NCI-H2081 treated with DMSO at 0.1 percent for 48 hours (cell line): ENCODE measurements at regions not wholly inside any gene's neighbourhood (a gene's known extent, or its start where the extent isn't known, plus 50 kb on each side); places are given as distances from the start of the nearest gene placed in this dataset.

Source experiments
- DNase-seq: peaks from one replicate; lab custom pipeline; 2025; lab: John Stamatoyannopoulos, UW

- DNase-seq: no peak
Observed at GRCh38 chr4:14564281-14564680, 438.0 kb upstream of the CPEB2 start.

DNA sequence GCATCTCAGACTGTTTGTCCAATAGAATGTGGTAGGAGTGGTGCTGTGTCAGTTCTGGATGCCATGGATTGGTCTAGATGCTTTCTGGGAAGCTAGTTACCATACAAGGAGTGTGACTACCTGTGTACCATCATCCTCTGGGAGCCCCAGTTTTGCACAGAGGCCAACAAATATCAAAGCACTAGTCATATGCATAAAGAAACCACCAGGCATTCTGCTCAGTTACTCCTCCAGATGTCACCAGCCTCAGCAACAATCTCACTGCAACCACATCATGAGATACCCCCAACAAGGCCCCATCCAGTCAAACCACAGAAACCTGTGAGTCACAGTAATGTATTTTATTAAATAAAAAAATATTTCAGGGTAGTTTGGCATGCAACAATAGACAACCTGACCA is 435.8 kb upstream of the CPEB2 start:
- no peak for DNase-seq

DNA sequence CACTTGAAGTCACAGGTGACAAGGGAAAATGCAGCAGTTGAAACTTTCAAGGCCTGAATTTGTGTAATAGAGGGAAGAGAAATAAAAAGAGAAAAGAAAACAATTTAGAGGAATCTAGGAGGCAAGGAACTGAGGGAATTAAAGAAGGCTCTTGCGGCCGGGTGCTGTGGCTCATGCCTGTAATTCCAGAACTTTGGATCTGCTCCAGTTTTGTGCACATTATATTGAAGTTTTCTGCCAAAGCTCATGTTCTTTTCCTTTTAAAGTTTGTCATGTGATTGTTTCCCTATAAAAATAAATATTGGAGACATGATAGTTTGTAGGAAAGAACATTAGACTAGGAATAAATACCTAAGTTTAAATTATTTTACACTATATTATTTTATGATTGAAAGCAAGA is 433.9 kb upstream of the CPEB2 start:
- DNase-seq: no peak

- DNase-seq: no peak
Observed at GRCh38 chr4:14575289-14575688, 427.0 kb upstream of the CPEB2 start.

GRCh38 chr4:14575919-14576318 is 426.4 kb upstream of the CPEB2 start:
- DNase-seq: no peak

DNA sequence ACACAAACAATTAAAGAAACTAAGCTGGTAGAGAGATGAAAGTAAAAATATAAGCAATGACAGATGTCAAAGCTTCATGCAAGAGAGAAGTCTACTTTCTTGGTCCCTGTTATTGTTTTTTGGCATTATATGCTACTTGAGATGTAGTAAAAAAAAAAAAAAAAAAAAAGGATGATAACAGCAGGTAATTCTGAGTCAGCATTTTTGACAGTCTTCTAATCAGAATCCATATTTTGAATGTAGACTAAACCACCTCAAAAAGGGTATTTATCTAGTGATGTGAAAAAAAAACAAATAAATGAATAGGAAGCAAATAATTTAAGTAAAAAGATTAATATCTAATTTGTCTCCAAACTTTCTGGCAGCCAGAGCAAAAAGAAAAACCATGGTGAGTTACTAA is 422.2 kb upstream of the CPEB2 start:
- no peak for DNase-seq

- no peak for DNase-seq
Observed at GRCh38 chr4:14581741-14582140, 420.5 kb upstream of the CPEB2 start.

GRCh38 chr4:14582677-14583076 is 419.6 kb upstream of the CPEB2 start:
- no peak for DNase-seq

DNA sequence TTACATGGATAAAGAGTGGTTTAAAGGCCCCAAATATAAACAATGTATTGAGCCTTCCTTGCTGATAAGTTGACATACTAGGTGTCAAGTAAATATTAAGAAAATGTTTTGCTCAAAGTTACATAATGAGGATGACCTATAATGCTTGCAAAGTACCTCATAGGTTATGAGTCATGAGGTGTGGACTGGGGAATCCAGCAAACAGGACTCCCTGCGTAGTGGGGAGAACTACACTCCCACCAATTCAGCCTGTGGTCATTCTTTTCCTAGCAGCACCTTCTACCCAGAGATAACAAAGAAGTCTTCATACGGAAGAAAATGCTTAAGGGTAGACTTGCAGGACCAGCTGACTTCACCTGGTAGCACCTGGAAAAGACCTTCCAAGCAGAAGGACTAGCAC is 418.9 kb upstream of the CPEB2 start:
- DNase-seq: no peak

DNA sequence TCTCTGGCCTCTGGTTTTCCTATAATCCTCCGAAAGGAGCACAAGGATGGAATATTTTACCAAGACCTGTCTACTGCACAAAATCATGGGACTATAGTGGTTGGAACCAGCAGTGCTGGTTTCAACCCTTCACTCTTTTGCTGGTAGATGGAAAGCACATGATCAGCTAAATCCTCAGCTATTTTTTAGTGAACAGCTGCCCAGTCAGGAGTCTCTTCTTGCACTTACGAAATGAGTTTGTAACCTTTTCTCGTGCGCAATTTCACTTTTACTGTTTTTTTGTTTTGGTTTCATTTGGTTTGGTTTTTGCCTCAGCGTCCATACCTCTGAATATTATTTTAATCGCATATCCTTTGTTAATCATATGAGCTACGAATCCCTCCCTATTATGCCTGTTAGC is 418.5 kb upstream of the CPEB2 start:
- DNase-seq: no peak

DNA sequence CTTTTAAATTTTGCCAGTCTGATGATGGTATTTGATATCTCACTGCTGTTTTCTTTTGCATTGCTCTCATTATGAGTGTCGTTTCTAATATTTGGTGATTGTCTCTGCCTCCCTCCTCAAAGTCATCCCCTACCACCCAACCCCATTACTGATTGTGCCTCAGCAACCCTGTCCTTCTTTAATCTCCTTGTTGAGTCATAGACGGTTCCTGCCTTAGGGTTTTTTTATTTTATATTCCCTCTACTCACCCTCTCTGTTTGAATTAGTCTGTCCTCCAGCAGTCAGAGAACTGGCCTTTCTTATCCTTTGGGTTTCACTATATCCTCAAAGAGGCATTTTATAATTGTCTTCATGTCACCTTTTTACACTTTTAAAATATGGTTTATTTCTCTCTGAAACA is 409.3 kb upstream of the CPEB2 start:
- no peak for DNase-seq

- DNase-seq: no peak
Observed at GRCh38 chr4:14596028-14596427, 406.3 kb upstream of the CPEB2 start.

DNA sequence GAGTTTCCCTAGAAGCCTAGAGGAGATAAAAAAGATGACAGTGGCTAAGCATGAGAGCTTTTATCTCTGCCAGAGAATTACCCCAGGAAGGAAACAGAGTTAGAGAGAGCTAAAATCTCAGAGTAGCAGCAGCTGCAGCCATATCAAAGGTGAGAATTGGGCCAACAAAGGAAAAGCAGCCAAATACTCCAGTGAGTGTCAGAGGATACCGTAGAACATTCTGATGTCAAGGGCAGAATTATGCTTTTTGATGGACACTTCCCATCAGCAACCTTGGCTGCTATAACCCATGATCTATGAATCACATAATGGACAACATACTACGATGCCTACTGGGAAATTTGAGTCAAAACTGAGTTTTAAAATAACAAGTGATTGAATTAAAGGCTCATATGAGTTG is 405.8 kb upstream of the CPEB2 start:
- DNase-seq: no peak

GRCh38 chr4:14596904-14597303 is 405.4 kb upstream of the CPEB2 start:
- no peak for DNase-seq

- no peak for DNase-seq
Observed at GRCh38 chr4:14602206-14602605, 400.1 kb upstream of the CPEB2 start.

DNA sequence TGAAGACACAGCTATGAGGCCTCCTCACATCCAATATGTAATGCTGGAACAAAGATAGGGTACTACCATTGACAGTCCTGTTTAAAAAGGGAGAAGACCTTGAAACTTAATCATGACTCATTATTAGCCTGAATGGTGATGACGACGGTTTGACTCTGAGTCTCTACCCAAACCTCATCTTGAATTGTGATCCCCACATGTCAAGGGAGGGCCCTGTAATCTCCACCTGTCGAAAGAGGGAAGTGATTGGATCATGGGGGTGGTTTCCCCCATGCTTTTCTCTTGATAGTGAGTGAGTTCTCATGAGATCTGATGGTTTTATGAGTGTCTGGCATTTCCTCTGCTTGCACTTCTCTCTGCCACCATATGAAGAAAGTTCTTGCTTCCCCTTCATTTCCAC is 395.3 kb upstream of the CPEB2 start:
- DNase-seq: no peak

- DNase-seq: no peak
Observed at GRCh38 chr4:14607578-14607977, 394.7 kb upstream of the CPEB2 start.

DNA sequence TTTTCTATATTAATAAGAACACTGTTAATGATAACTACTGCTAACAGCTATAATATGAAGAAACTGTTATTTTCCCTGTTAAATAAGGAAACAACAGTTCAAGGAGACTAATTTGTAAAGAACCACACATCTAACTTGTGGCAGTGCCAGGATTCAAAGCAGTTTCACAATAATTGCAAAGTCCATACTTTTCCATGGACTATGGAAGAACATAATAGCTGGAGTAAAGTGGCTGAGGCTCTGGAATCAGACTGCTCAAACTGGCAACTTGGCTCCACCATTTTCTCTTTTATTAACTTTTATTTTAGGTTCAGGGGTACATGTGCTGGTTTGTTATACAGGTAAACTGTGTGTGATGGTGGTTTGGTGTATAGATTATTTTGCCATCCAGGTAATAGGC is 393.7 kb upstream of the CPEB2 start:
- no peak for DNase-seq

DNA sequence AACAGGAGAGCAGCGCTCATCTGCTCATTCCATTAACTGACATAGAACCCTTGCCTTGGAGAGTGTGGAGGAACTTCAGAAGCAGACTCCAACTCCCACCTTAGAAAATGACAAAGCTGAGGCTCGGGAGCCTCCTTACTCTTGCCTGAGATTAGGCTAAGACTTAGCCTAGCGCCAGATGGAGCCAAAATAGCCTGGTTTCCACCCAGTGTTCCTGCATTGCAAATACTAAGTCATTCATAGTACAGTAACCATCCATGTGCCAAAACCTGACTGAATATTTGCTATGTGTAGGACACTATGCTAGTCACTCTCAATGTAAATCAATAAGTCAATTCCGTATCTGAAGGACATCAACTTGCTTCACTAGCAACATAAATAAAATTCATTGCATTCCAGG is 387.4 kb upstream of the CPEB2 start:
- no peak for DNase-seq

DNA sequence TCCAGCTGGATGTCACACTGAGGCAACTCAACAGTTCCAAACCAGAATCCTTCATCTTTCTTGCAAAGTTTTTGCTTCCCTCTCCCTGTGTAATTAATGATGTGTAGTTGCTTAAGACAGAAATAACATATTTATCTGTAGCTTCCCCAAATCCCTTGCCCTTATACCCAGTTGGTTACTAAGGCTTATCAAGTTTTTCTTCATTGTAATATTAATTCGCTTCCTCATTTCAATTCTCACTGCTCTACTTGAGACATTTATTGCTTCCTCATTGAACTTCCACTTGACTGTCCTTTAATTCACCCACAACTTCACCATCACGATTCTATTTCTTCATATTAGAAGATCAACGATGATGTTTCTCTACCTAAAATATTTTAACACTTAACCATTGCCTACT is 386.6 kb upstream of the CPEB2 start:
- DNase-seq: no peak

- DNase-seq: no peak
Observed at GRCh38 chr4:14620567-14621141, 381.6 kb upstream of the CPEB2 start.

- DNase-seq: no peak
Observed at GRCh38 chr4:14621731-14622463, 380.4 kb upstream of the CPEB2 start.

DNA sequence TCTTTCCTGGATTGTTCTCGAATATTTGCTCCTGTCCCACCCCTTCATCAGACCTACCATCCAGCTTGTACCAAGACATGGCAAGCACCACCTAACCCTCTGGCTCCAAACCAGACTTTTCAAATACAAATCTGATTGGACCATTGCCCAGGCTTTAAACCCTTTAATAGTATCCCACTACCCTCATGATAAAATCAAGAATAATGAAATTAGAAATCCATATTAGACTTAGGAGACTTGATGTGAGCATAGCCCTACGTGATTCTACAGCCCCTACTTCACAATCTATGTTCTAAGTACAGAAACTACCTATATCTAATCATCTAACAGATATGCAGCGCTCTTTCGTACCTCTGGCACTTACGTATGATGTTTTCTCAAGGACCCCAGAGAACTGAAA is 375.2 kb upstream of the CPEB2 start:
- no peak for DNase-seq

DNA sequence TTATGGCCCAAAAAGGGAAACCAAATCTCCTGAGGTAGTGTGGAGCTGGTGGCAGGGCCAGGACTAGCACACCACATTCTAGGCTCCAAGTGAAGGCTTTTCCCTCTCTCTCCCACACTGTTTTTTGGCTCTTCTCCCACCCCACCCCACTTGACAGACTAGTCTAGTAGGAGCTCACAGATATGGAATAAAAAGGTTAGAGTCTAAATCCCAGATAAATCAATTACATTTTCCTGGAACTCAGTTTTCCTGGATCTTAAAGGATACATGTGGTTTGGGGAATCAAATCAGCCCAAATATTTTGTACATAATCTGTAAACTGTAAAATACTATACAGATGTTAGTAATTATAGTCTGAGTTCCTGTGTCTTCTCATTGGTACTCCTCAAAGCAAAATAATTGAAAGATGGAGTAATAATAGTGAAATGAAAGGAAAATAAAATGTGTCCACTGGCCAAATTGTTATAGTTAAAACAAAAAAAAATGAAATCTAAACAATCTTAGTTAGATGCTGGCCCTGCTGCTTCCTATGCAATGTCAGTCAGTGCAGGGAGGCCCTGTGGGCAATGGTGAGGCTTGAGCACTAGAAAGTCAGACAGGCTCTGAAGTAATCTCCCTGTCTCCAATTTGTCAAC is 370.4 kb upstream of the CPEB2 start:
- DNase-seq: no peak
